Motor neuron (in vitro differentiated cells): ENCODE measurements at regions not wholly inside any gene's neighbourhood (a gene's known extent, or its start where the extent isn't known, plus 50 kb on each side); places are given as distances from the start of the nearest gene placed in this dataset.
A peak's percentile ranks its signal among the peaks of the same experiment; 100 is the strongest.
"Not testable (repeated sequence)": the region's sequence is repeated elsewhere in the genome, so short reads cannot be mapped to it uniquely, and the experiment has no call there.

Source experiments
- ATAC-seq, 8 experiments: fragments of 200-7000 bp; cut with Tn5 transposase; replicated peaks in 6 of 8; 2 replicates each; pipeline ENCODE4 v1.8.0; 2021; ENCODE audit warnings: mild to moderate bottlenecking in 8 of 8, moderate library complexity in 8 of 8
- H3K27ac ChIP-seq, 2 donors: fragments of 250-450 bp; sonication (Bioruptor Pico); 2 replicates each; pipeline ENCODE4 v1.9.0; 2021; ENCODE audit warnings: antibody characterized with exemption in 2 of 2, mild to moderate bottlenecking in 2 of 2, moderate library complexity in 1 of 2
- H3K4me1 ChIP-seq, 2 donors: fragments of 250-450 bp; sonication (Bioruptor Pico); replicated peaks in 1 of 2; 2 replicates each; pipeline ENCODE4 v1.6.1; 2021; ENCODE audit warnings: antibody characterized with exemption in 2 of 2, mild to moderate bottlenecking in 2 of 2, moderate library complexity in 1 of 2
- H3K4me3 ChIP-seq, 5 donors: fragments of 250-450 bp; sonication (Bioruptor Pico); 2 replicates each; pipeline ENCODE4 v1.9.0; 2021; ENCODE audit warnings: antibody characterized with exemption in 5 of 5, mild to moderate bottlenecking in 5 of 5, moderate library complexity in 4 of 5
- WGBS, 10 experiments: fragments of 450-650 bp; shearing (Covaris generic); methylation state at CpG; one replicate each; pipeline ENCODE4 v1.0.0; 2022; 5-methylcytosine and 5-hydroxymethylcytosine counted together
- in situ Hi-C, 9 experiments: fragments of 400-800 bp; cut with MboI; loops; one replicate each; pipeline ENCODE4 v1.15.0; 2021; ENCODE audit warnings: low sequenced_read_pairs in 9 of 9, low pct_unique_long_range_greater_than_20kb in 2 of 9; ENCODE audit not compliant: unreplicated experiment in 9 of 9

GRCh38 chr12:91877456-91878235 is 268.0 kb downstream of the BTG1 start:
- WGBS, 10 experiments: 78 to 100% (median 95%) methylated on average over 2 to 5 of the region's 5 CpGs
- ATAC-seq: no peak
- in situ Hi-C loops: no loop called here
- H3K4me1 ChIP-seq: peaks cover 5 to 8% of the 10 kb centered on the region in 2 donors
- no peak overlapping the region for H3K27ac ChIP-seq
- no peak overlapping the region for H3K4me3 ChIP-seq

DNA sequence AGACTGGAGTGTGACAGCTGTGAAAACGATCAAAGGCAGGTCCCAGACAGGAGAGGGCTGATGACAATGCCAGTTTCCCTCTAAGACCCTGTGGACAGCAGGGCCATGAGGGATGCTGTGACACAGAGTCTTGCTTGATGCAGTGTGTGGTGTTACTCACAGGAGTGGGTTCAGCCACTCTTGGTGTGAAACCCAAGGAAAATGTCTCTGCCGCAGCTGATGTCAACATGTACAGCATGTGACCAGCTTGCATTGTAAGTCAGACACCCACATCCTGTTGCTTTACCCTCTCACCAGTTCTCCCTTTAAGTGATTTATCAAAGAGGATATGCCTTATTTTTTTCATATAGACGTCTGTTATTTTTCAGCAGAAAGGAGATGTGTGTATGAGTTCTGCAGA is 268.6 kb downstream of the BTG1 start:
- Histone ChIP-seq H3K4me3 (no peak overlapping the region), H3K4me1 (peaks cover 3 to 4% of the 10 kb centered on the region in 2 donors), H3K27ac (no peak overlapping the region)
- WGBS, 10 experiments: 0 to 100% (median 53%) methylated on average over 1 to 3 of the region's 3 CpGs; no CpG with 5 or more reads in 2 of the 10 experiments
- in situ Hi-C loops: no loop called here
- ATAC-seq: peak in 5 of 8 experiments; percentile 85 to 100 (median 97)

DNA sequence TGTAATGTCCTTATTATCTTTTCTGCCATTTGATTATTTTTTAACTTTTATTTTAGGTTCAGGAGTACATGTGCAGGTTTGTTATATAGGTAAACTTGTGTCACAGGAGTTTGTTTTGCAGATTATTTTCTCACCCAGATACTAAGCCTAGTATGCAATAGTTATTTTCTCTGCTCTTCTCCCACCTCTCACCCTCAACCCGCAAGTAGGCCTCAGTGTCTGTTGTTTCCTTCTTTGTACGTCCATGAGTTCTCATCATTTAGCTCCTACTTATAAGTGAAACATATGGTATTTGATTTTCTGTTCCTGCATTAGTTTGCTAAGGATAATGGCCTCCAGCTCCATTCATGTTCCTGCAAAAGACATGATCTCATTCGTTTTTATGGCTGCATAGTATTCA is 270.0 kb downstream of the BTG1 start:
- H3K27ac ChIP-seq, ATAC-seq, H3K4me1 ChIP-seq, in situ Hi-C loops, H3K4me3 ChIP-seq: not testable (repeated sequence)
- 67 to 100% (median 83%) methylated on average over 1 to 3 of the region's 3 CpGs; no CpG with 5 or more reads in 2 of the 10 experiments for WGBS, 10 experiments

GRCh38 chr12:91874086-91874865 is 271.4 kb downstream of the BTG1 start:
- H3K27ac ChIP-seq: no peak overlapping the region
- WGBS, 10 experiments: 80 to 100% (median 100%) methylated on average over 1 to 2 of the region's 2 CpGs; no CpG with 5 or more reads in 4 of the 10 experiments
- no peak for ATAC-seq
- H3K4me3 ChIP-seq: no peak overlapping the region
- peaks cover 0 to 4% of the 10 kb centered on the region in 2 donors for H3K4me1 ChIP-seq
- in situ Hi-C loops: no loop called here

DNA sequence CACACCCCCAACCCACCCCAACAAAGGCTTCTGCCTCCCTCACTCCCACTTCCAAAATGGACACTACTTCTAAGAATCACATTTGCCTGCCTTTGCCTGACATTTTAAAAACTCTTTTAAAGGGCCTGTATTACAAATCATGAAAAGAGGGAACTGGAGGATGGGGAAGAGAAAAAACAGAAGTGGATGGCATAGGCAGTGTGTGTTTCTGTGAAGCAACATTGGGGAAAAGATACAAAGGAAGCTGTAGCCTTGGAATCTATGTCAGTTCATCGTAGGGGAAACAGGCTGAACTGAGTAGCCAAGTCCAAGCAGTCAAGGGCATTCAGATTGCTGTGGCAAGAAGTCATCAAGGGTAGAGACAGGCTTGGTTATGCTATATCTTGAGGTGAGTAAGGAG is 273.9 kb downstream of the BTG1 start:
- Histone ChIP-seq H3K4me1 (peaks cover 4 to 10% of the 10 kb centered on the region in 2 donors), H3K4me3 (no peak overlapping the region), H3K27ac (no peak overlapping the region)
- in situ Hi-C loops: no loop called here
- ATAC-seq: no peak
- 0 to 83% (median 76%) methylated on average over 1 of the region's 1 CpG; no CpG with 5 or more reads in 4 of the 10 experiments for WGBS, 10 experiments

DNA sequence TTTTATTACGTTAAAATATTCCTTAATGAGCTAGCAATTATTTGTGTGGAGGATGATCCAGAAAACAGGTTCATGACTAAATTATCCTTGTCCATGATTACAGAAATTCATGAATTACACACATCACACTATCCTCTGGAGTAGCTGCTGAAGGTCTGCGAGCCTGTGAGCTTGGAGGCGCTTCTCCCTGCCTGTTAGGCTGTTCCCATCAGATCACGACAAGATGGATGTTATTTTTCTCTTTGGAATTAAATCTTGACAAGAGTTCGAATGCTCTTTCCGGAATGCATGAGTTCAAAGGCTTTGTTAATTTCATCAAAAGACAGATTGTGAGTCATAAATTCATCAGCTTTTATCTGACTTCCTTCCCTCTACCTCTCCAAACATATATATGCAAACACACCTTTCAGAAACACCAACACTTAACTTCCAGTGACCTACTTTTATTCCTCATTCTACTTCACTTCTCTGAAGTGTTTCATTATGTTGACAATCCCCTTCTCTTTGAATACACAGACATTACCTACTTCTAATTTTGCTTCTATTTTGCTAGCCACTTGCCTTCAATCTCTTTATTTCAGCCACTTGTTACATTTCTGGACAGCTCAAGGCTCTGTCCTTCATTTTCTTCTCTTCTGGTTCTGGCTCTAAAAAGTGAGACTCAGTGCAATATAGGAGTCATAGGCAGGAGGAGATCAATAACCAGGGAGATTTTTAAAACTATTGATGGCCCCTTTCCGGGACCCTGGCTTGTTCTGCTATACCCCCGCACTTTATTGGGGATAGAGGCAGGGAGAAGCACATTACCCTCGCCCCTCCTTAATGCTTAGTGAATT is 274.6 kb downstream of the BTG1 start:
- no peak for ATAC-seq
- in situ Hi-C loops: no loop called here
- WGBS, 10 experiments: 72 to 100% (median 91%) methylated on average over 2 to 8 of the region's 9 CpGs
- Histone ChIP-seq H3K4me3 (no peak overlapping the region), H3K4me1 (peaks cover 4 to 10% of the 10 kb centered on the region in 2 donors), H3K27ac (no peak overlapping the region)

DNA sequence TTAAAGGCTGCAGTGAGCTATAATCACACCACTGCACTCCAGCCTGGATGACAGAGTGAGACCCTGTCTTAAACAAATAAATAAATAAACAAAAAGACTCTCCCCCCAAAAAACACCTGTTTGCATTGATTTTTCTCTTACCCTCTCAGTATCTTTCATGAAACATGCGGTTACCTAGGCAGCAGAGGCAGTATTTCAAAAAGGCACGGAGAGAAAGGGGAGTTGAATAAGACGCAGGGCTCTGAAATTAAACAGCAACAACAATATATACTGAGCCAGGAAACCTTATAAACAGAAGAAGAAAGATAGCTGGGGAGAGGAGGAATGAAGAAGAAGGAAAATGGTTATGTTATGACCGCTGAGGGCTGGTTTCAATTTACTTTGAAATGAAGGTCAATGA is 277.6 kb downstream of the BTG1 start:
- ATAC-seq: peak in 2 of 8 experiments; percentile 23 to 64
- WGBS, 10 experiments: 10 to 100% (median 61%) methylated on average over 1 to 4 of the region's 4 CpGs
- no peak overlapping the region for H3K4me3 ChIP-seq
- H3K27ac ChIP-seq: peak overlapping the region in 1 of 2 donors; percentile 28
- peaks cover 4 to 10% of the 10 kb centered on the region in 2 donors for H3K4me1 ChIP-seq
- in situ Hi-C loops: no loop called here

- peaks cover 13 to 15% of the 10 kb centered on the region in 2 donors for H3K4me1 ChIP-seq
- H3K27ac ChIP-seq: no peak overlapping the region
- H3K4me3 ChIP-seq: no peak overlapping the region
- in situ Hi-C loops: no loop called here
- no peak for ATAC-seq
- WGBS, 10 experiments: 0 to 88% (median 83%) methylated on average over 1 to 5 of the region's 5 CpGs; no CpG with 5 or more reads in 1 of the 10 experiments
Measured at GRCh38 chr12:91866566-91866965, 279.1 kb downstream of the BTG1 start.

DNA sequence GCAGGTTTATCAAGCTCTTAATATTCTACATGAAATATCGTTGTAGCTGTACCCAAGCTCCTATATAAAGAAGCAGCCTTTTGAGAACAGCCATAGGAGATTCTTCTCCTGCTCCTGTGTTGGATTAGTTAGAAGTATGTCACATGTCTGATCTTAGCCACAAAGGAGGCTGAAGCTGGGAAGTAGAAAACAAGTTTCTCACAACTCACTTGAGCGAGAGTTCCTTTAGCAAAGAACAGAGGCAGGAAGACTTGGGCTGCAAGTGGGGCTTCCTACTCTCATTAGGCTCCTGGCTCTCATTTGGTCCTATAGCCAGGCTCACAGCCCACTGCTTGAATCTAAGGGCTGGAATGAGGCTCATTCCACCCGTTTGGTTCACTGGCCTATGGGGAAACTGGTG is 281.9 kb downstream of the BTG1 start:
- no peak overlapping the region for H3K4me3 ChIP-seq
- H3K27ac ChIP-seq: no peak overlapping the region
- 50 to 100% (median 96%) methylated on average over 1 to 3 of the region's 3 CpGs; no CpG with 5 or more reads in 2 of the 10 experiments for WGBS, 10 experiments
- in situ Hi-C loops: no loop called here
- peaks cover 19% of the 10 kb centered on the region in 2 donors for H3K4me1 ChIP-seq
- no peak for ATAC-seq

DNA sequence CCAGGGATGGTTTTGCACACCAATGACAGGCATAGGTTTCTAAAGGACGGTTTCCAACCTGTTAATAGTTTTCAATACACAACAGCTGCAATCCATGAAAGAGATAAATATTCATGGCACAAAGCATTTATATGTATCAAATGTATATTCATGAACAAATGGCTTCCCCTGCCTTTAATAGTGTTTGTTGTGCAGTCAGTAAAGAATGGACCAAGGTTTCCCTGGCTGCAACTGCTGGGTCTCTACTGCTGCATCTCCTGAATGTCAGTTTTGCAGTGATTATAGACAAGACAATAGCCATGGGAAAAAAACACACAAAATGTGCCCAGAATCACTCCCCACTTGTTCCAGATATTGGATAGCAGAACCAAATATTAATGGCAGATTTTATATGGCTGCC is 284.1 kb downstream of the BTG1 start:
- WGBS, 10 experiments: 50 to 100% (median 83%) methylated on average over 1 of the region's 1 CpG; no CpG with 5 or more reads in 3 of the 10 experiments
- no peak overlapping the region for H3K4me3 ChIP-seq
- in situ Hi-C loops: no loop called here
- no peak overlapping the region for H3K27ac ChIP-seq
- peak in 4 of 8 experiments; percentile 37 to 64 (median 57) for ATAC-seq
- peaks cover 13 to 17% of the 10 kb centered on the region in 2 donors for H3K4me1 ChIP-seq

DNA sequence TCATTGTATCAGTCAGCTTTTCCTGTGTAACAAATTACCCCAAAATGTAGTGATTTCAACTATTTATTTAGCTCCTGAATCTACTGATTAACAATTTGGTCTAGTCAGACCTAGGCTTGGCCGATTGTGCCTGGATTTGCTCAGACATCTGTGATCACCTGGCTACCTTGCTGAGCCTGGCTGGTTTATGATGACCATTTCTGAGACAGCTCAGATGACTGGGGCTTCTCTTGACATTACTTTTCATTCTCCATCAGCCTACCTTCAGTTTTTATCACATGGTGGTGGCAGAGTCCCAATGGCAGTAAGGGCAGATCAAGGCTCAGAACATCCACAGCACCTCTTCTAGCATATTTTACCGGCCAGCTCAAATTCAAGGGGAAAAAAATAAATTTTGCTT is 286.3 kb downstream of the BTG1 start:
- no peak for ATAC-seq
- H3K27ac ChIP-seq: no peak overlapping the region
- peaks cover 17 to 18% of the 10 kb centered on the region in 2 donors for H3K4me1 ChIP-seq
- in situ Hi-C loops: no loop called here
- no peak overlapping the region for H3K4me3 ChIP-seq
- WGBS, 10 experiments: 62 to 100% (median 86%) methylated on average over 1 to 2 of the region's 2 CpGs; no CpG with 5 or more reads in 1 of the 10 experiments

DNA sequence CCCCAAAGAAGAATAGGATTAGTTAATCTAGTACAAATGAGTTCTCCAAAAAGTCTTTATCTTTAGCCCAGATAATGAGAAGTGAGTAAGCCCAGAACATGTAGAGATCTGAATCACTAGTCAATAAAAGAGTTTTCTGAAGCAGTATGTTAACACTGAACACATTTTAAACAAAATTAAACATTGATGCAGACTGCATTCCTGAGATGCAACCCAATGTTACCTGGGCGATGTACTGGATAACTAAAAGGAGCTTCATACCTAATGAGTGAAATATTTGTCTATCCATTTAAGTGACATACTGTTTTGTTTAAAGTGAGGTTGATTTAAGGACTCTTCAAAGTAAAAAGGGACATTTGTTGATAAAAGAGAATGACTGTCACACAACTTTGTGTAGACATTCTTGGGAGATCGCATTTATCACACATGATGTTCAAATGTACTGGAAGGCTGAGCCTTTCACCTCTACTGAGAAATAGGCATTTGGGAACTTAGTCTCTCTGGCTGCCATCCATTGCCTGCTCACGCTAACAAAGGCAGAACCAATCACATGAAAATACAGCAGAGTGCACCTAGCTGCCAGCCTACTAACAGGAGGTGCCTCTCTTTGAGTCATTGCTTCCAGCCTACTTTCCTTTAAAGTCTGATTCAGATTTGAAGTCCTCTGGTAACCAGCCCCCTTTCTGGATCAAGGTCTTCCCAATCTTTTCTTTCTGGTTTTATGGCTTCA is 287.7 kb downstream of the BTG1 start:
- in situ Hi-C loops: no loop called here
- Histone ChIP-seq H3K4me3 (no peak overlapping the region), H3K27ac (no peak overlapping the region), H3K4me1 (peaks cover 17 to 18% of the 10 kb centered on the region in 2 donors)
- peak in 3 of 8 experiments; percentile 80 to 88 (median 83) for ATAC-seq
- 66 to 100% (median 92%) methylated on average over 2 to 3 of the region's 3 CpGs; no CpG with 5 or more reads in 1 of the 10 experiments for WGBS, 10 experiments
